HL-60 (cell line): ENCODE measurements at regions not wholly inside any gene's neighbourhood (a gene's known extent, or its start where the extent isn't known, plus 50 kb on each side); places are given as distances from the start of the nearest gene placed in this dataset.

Experiments
- POLR2AphosphoS5 ChIP-seq: IDR thresholded peaks from 2 replicates; pipeline ENCODE4 v1.6.1; 2012; ENCODE audit warnings: low read depth
- TF ChIP-seq, protein P1 (sequence below): IDR thresholded peaks from one replicate; pipeline ENCODE4 v1.5.1; 2011; ENCODE audit warnings: low read length, control low read depth, inconsistent platforms; ENCODE audit not compliant: insufficient read depth

DNA sequence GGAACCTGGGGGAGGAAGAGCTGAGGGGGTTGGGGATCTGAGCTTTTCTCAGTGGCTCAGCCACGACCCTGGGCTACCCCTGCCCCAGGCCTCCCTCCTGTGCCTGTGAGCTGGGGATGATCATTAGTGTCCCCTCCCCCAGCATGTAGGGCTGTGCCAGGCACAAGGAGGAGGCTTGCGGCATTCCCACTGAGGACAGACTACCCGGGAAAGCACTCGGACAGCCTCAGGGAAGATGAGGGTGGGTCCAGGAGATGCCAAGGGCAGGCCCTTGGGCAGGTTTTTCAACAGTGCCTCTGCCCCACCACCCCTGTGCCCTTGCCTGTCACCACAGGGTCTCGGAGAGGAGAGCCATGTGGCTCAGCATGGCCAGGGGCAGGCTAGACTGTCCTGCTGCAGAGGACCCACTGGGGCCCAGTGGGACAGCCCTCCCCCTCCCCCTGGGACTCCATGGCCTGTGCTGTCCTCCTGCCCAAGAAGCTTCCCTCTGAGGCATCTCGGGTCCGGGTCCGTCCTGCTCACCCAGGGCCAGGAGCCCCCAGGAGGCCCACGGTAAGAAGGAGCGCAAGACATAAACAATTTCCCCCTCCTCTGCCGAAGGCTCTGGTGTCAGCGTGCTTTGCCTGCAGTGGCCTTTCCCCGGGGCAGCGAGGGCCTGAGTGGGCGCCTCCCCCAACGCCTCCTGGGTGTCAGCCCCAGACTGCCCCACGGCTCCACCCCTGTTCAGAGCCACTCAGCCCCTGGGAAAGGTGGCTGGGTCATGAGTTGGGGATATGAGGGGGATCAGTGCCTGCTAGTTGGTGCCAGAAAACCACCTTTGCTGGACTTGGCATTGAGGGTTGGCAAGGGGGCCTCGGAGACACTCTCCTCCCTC, 192.5 kb downstream of the GOLGA6L6 start:
- TF ChIP-seq, protein P1, sequence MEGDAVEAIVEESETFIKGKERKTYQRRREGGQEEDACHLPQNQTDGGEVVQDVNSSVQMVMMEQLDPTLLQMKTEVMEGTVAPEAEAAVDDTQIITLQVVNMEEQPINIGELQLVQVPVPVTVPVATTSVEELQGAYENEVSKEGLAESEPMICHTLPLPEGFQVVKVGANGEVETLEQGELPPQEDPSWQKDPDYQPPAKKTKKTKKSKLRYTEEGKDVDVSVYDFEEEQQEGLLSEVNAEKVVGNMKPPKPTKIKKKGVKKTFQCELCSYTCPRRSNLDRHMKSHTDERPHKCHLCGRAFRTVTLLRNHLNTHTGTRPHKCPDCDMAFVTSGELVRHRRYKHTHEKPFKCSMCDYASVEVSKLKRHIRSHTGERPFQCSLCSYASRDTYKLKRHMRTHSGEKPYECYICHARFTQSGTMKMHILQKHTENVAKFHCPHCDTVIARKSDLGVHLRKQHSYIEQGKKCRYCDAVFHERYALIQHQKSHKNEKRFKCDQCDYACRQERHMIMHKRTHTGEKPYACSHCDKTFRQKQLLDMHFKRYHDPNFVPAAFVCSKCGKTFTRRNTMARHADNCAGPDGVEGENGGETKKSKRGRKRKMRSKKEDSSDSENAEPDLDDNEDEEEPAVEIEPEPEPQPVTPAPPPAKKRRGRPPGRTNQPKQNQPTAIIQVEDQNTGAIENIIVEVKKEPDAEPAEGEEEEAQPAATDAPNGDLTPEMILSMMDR: no peak
- TF ChIP-seq POLR2AphosphoS5: no peak
